Muscle layer of duodenum (tissue), 2 donors: ENCODE measurements at regions not wholly inside any gene's neighbourhood (a gene's known extent, or its start where the extent isn't known, plus 50 kb on each side); places are given as distances from the start of the nearest gene placed in this dataset.

ENCODE experiments used
- H3K27ac ChIP-seq: one replicate; pipeline ENCODE4 v1.7.0; 2013; ENCODE audit warnings: mild to moderate bottlenecking, low read length
- H3K27me3 ChIP-seq: one replicate; pipeline ENCODE4 v1.7.0; 2013; ENCODE audit warnings: low read depth, mild to moderate bottlenecking, control low read depth, low read length
- H3K36me3 ChIP-seq, 2 donors: one replicate each; pipeline ENCODE4 v1.7.0; 2013; ENCODE audit warnings: low read length in 2 of 2, control low read depth in 1 of 2, mild to moderate bottlenecking in 1 of 2; ENCODE audit not compliant: insufficient read depth in 2 of 2, control insufficient read depth in 1 of 2
- H3K4me1 ChIP-seq, 2 donors: one replicate each; pipeline ENCODE4 v1.7.0; 2013; ENCODE audit warnings: low read length in 2 of 2, mild to moderate bottlenecking in 2 of 2, control low read depth in 1 of 2, moderate library complexity in 1 of 2; ENCODE audit not compliant: insufficient read depth in 2 of 2, control insufficient read depth in 1 of 2
- H3K4me3 ChIP-seq, 2 donors: one replicate each; pipeline ENCODE4 v1.7.0; 2013; ENCODE audit warnings: low read length in 2 of 2, low read depth in 1 of 2, mild to moderate bottlenecking in 1 of 2
- H3K9me3 ChIP-seq, 2 donors: one replicate each; pipeline ENCODE4 v1.7.0; 2013; ENCODE audit warnings: low read length in 2 of 2, control low read depth in 1 of 2, mild to moderate bottlenecking in 1 of 2; ENCODE audit not compliant: control insufficient read depth in 1 of 2
- donor health status: healthy.

DNA sequence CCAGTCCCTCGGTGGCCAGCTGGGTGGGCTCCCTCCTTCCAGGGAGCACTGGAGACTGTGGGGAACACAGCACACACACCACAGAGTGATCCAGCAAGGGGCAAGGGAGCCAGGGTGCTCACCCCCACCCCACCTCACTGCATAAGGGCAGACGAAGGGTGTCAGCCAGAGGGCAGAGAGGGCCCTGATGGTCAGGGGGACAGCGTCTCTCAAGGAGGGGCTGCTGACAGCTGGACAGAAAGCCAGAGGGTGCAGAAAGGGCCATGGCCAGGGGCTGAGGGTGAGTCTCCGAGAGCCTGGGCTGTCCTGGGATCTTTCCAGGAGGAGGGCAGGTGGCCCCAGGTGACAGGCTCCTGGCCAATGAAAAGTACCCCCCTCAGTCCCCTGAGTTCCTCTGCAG, 73.4 kb upstream of the PMEPA1 start:
- no peak overlapping the region for H3K27ac ChIP-seq
- H3K36me3 ChIP-seq: no peaks in the 10 kb centered on the region
- H3K27me3 ChIP-seq: no peaks in the 10 kb centered on the region
- H3K4me3 ChIP-seq: no peak overlapping the region
- no peaks in the 10 kb centered on the region for H3K9me3 ChIP-seq
- no peaks in the 10 kb centered on the region for H3K4me1 ChIP-seq

GRCh38 chr20:57782631-57783041, 72.8 kb upstream of the PMEPA1 start:
- H3K4me1 ChIP-seq: no peaks in the 10 kb centered on the region
- H3K9me3 ChIP-seq: no peaks in the 10 kb centered on the region
- H3K27ac ChIP-seq: no peak overlapping the region
- no peaks in the 10 kb centered on the region for H3K36me3 ChIP-seq
- H3K27me3 ChIP-seq: no peaks in the 10 kb centered on the region
- H3K4me3 ChIP-seq: no peak overlapping the region

DNA sequence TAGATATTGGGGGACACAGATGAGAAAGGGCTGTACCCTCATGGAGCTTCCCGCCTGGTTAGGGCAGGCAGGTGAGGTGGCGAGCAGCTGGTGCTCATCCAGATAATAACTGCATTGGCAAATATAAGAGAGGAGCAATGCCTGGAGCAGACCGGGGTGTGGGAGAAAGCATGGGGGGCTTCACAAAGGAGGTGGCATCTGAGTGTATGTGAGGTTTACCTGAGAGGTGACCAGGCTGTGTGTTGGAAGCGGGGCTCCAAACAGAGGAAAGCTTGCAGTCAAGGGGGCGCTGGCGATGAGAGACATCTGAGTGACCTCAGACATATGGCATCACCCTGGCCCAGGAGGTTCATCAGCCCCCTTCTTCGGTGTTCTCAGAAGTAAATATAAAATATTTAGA, 72.1 kb upstream of the PMEPA1 start:
- Histone ChIP-seq H3K27me3 (no peaks in the 10 kb centered on the region), H3K36me3 (no peaks in the 10 kb centered on the region), H3K27ac (no peak overlapping the region), H3K4me1 (no peaks in the 10 kb centered on the region), H3K9me3 (no peaks in the 10 kb centered on the region), H3K4me3 (no peak overlapping the region)

GRCh38 chr20:57780906-57781305, 71.1 kb upstream of the PMEPA1 start:
- no peaks in the 10 kb centered on the region for H3K9me3 ChIP-seq
- no peak overlapping the region for H3K27ac ChIP-seq
- H3K36me3 ChIP-seq: no peaks in the 10 kb centered on the region
- H3K27me3 ChIP-seq: no peaks in the 10 kb centered on the region
- no peaks in the 10 kb centered on the region for H3K4me1 ChIP-seq
- H3K4me3 ChIP-seq: no peak overlapping the region

GRCh38 chr20:57780398-57780797, 70.6 kb upstream of the PMEPA1 start:
- Histone ChIP-seq H3K4me3 (no peak overlapping the region), H3K27ac (no peak overlapping the region), H3K36me3 (no peaks in the 10 kb centered on the region), H3K4me1 (no peaks in the 10 kb centered on the region), H3K9me3 (no peaks in the 10 kb centered on the region), H3K27me3 (no peaks in the 10 kb centered on the region)

GRCh38 chr20:57779401-57780003, 69.7 kb upstream of the PMEPA1 start:
- Histone ChIP-seq H3K36me3 (no peaks in the 10 kb centered on the region), H3K27ac (no peak overlapping the region)

GRCh38 chr20:57777911-57778310, 68.1 kb upstream of the PMEPA1 start:
- H3K27me3 ChIP-seq: no peaks in the 10 kb centered on the region
- H3K4me1 ChIP-seq: no peaks in the 10 kb centered on the region
- no peak overlapping the region for H3K27ac ChIP-seq
- H3K9me3 ChIP-seq: no peaks in the 10 kb centered on the region
- no peak overlapping the region for H3K4me3 ChIP-seq
- no peaks in the 10 kb centered on the region for H3K36me3 ChIP-seq

More at GRCh38 chr20:57779401-57780003, 69.7 kb upstream of the PMEPA1 start:
- Histone ChIP-seq H3K27me3 (no peaks in the 10 kb centered on the region), H3K4me1 (no peaks in the 10 kb centered on the region), H3K9me3 (no peaks in the 10 kb centered on the region), H3K4me3 (no peak overlapping the region)

DNA sequence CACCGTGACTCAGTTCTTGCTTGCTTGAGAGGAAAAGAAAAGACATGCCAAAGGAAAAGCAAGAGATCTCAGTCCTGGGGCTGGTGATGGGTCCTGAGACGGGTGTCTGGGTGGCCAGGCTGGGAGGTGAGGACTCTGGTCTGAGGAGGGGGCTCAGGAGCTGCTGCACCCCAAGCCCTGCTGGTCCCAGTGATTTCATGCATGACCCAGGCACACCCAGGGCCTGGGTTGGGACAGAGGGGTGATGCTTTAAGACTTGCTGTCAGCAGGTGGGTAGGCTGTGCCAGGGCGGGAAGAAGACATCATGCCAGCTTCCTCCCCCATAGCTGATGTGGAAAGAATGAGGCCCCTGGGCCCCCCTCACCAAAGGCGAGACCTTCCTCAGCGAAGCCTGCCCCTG, 65.1 kb upstream of the PMEPA1 start:
- Histone ChIP-seq H3K4me1 (no peaks in the 10 kb centered on the region), H3K4me3 (no peak overlapping the region), H3K27ac (no peak overlapping the region), H3K9me3 (no peaks in the 10 kb centered on the region), H3K36me3 (no peaks in the 10 kb centered on the region), H3K27me3 (no peaks in the 10 kb centered on the region)

DNA sequence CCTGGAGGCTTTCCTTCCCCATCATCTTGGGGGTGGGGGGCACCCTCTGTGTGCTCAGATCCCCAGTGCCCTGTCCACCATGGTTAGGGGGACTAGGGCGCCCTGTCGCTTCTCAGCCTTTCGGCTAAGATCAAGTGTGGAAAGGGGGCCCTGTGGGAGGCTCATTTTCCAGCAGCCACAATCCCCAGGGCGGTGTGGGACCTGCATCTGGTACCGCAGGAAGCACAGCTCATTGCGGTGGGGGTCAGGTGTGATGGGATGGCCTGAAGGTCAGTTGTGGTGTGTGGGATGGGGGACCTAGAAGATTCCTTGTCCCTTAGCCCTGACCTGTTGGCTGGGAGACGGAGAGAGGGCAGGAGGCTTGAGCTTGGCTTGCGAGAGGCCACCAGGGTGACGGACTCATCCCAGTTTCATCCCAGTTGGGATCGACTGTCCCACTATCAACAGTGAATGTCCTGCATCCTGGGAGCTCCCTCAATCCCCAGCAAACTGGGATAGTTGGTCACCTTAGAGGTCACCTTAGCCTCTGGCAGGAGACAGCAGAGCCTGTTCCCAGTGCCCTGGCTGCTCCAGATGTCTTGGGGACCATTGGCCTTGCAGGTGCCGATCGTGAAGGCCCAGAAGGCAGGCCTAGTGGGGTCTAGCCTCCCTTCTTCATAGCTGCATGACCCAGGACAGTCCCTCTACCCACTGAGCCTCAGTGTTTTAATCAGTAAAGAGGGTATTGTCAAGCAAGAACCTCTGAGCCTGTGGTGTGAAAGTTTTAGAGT, 64.5 kb upstream of the PMEPA1 start:
- no peaks in the 10 kb centered on the region for H3K27me3 ChIP-seq
- no peaks in the 10 kb centered on the region for H3K9me3 ChIP-seq
- H3K4me3 ChIP-seq: no peak overlapping the region
- H3K4me1 ChIP-seq: no peaks in the 10 kb centered on the region
- H3K27ac ChIP-seq: no peak overlapping the region
- no peaks in the 10 kb centered on the region for H3K36me3 ChIP-seq

- no peak overlapping the region for H3K4me3 ChIP-seq
- H3K9me3 ChIP-seq: no peaks in the 10 kb centered on the region
- H3K27me3 ChIP-seq: no peaks in the 10 kb centered on the region
- no peaks in the 10 kb centered on the region for H3K36me3 ChIP-seq
- H3K4me1 ChIP-seq: no peaks in the 10 kb centered on the region
- H3K27ac ChIP-seq: no peak overlapping the region
These were observed 63.4 kb upstream of the PMEPA1 start for GRCh38 chr20:57773059-57773815.

- no peaks in the 10 kb centered on the region for H3K27me3 ChIP-seq
- H3K4me3 ChIP-seq: no peak overlapping the region
- H3K9me3 ChIP-seq: no peaks in the 10 kb centered on the region
- H3K36me3 ChIP-seq: no peaks in the 10 kb centered on the region
- no peaks in the 10 kb centered on the region for H3K4me1 ChIP-seq
- no peak overlapping the region for H3K27ac ChIP-seq
These were observed 62.6 kb upstream of the PMEPA1 start for GRCh38 chr20:57772349-57772964.
